Stimulated activated CD8-positive, alpha-beta memory T cell treated with anti-CD3 and anti-CD28 coated beads, Interleukin-4, amount 100 ng/mL, for 4 hours (primary cell): ENCODE measurements at regions not wholly inside any gene's neighbourhood (a gene's known extent, or its start where the extent isn't known, plus 50 kb on each side); places are given as distances from the start of the nearest gene placed in this dataset.

Experiments used
- DNase-seq, 2 donors: peaks; one replicate each; pipeline ENCODE4 v3.0.0-alpha.2; 2020; ENCODE audit warnings: low read depth in 2 of 2, low spot score in 1 of 2

DNA sequence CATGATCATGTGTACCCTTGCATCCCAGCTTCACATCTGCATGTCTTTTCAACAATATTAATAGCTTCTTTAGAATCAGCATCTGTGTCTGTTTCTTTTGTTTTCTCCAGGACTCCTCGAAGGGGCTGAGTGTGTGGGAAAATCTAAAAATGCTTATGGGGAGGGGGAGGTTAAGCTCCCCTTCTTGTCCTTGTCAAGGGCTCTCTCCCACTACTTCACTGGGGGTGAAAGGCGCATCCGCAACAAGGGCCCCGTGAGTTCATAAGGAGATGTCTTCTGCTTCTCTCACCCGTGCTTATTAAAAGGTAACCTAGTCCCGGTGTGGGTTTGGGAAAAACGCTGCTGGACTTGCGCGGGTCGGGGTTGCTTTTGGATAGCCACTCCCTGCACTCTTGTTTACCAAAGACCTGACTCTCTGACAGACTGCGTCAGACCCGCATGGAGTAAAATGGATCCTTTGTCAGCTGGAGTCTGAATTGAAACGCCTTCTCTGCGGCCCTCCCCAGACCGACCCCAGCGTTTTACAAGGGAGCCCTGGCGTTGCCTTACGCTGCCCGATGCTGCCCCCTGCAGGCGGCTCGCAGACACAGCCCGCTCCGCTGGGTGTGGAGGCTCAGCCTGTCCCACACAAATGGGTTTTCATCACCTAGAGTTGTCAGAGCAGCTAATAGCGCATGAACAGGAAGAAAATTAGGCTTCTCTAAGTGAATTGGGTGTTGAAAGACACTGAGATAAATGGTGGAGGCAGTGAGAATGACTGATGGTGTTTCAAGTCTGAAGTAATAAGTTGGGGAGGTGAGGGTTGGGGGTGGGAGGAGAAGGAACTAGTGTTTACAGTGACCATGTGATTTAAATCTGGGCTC lies 53.8 kb downstream of the IER5 start:
- peak; percentile 75 to 91 for DNase-seq

DNA sequence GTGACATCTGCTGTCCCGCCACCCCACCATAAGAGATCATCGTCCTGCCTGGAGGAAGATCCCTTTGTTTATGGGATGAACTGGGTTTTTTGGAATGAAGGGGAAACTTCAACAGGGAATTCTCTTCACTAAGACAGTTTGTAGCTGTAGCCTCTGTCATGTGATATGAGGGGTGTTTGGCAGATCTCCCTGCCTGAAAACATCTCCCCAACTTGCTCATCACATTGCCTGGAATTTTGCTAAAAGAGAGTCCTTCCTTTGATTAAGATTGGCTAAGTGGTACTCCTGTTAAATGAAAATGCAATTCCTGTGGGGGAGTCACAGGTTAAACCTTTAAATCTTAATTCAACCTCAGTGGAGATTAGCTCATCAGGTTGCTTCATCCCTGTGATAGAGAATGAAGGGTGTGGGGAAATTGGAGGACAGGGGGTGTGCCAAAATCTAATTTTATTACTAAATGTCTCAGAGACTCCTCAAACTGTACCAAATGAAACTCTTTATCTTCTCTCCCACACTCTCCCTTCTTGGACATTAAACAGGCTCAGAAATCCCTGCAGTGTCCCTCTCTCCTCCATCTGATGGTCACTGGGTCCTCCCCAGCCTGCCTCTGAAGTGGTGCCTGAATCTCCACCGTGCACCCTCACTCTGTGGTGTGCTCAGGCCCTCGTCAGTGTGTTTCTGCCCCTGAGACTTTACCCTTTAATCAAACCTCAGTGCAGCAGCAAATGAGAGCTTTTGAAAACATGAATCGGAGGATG lies 54.8 kb downstream of the IER5 start:
- no peak for DNase-seq

DNA sequence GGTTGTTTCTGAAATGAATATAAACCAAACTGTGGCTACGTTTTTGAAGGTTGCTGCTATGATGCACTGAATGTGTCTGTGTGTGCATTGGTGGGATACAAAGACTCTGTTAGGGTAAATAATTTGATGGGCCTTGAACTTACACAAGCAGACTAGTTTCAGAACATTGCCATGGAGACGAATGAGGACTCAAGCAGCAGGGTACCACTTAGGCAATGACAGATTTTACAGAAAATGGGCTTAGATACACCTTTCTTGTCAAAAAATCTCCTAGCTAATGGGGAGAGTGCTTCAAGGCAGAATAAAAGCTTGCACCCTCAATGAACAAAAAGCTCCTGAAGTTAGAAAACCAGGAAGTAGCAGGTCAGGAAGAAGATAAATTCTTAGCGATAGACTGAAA lies 55.7 kb downstream of the IER5 start:
- no peak for DNase-seq

DNA sequence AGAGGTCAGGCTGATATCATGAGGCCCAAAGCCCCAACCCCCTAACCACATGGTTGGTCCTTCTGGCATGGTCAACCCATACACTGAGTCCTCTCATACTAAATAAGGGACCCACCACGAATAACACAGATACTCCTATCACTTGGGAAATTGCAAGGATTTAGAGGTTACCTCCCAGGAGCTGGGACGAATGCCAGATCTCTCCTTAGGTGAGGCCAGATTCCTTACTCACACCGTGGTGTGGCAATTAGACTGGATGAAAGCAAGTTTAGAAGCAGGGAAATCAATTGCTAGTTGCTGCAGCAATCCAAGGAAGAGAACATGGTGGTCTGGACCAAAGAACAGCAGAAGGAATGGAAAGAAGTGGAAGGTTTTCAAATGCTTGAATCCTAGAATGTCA lies 60.1 kb downstream of the IER5 start:
- DNase-seq = no peak

DNA sequence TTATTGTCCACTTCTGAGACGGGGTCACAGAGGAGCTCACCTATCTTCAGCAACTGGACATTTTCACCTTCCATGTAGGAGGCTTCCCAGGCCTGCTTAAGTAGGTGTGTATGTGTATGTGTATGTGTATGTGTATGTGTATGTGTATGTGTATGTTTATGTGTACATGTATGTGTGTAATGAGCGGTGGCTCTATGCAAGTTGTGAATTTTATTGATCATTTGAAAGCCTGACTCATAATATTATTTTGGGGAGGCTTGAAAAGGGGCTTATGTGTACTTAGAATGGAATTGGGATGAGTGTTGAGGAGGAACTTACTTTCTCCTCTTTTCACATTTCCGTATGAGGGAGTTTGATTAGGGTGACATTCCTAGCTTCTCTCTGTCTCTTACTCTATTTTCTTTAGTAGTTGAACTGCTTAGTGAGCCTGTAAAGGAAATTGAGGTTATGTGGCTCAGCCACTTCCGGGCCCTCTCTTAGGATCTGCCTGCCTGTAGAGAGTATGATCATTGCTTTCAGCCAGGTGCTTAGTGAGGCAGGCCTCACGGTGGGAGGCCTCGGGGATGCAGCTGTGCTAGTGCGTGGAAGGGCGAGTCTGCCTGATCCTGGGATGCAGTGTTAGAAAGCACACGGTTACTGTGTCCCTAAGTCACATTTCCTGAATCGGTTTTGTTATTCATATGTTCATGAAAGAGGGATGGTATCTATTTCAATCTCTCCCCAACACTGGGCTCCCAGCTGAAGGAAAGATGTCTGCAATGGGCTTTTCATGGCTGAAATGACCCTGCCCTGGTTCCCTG lies 61.0 kb downstream of the IER5 start:
- DNase-seq = peak in 1 of 2 donors; percentile 57

DNA sequence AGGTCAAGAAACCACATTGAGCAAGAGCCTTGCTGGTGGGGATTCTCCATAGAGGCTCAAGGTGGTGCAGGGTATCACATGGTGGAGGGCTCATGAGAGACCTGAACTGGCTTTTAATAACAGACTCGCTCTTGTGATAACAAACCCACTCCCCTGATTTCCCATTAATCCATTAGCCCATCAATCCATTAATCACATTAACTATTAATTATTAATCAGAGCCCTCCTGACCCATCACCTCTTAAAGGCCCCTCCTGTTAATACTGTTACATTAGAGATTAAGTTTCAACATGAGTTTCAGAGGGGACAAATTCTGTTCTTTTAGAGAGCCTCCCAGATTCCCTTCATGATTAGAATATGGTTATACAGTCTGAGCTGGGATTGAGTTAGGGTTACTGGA lies 61.8 kb downstream of the IER5 start:
- DNase-seq = no peak

DNA sequence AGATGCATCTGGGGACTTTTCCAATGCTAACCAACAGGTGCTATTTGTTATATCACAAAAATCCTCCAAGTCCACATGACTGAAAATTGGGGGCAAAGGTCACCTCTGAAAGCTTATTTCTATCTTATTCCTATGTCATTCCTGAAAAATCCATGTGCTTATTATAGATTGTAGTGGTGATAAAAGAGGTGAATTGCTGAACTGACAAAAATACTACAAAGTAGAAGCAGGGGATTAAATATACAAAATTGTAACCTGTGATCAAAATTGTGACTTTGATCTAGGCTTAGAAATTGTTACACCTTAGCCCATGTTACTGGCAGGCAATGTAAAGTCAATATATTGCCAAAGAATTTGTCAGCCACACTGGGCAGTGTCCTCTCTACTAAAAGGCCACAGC lies 62.3 kb downstream of the IER5 start:
- no peak for DNase-seq

DNA sequence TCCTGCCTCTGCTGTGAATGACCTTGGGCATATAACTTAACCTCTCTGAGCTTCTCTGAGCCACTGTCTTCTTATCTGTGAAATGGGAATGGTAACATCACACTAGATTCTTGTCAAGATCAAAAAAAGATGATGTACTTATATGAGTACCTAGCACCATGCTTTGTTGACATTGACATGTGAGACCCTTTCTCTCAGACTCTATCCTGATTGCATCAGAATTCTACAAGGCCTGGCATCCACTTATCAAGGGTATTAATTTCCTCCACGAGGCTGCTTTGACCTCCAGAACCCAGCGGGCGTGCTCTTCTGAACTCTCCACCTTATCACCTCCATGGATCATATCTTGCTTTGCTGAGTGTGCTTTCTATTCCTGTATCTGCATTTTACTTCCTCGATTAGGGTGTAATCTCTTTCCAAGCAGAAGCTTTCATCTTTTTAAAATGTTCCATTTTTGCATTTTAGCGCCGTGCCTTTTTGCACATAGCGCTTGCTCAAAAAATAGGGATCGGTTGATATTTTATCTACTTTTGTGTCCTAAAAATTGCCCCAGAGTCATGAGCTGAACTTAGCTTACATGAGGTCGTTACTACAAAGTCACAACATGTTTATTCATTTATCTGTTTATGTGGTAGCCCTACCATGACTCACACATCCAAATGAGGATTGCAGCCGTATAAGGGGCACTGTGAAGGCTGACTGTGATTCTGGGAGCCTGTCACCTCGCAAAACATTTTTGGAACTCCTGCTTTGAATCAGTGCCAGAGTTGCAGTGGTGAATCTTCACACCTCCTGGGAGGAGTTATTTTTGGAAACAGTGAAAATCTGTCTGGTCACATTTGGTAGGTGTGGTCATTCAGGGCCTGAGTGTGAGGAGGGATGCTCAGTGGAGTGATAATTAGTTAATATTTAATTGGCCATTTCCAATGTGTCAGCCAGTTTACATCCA lies 63.2 kb downstream of the IER5 start:
- no peak for DNase-seq

DNA sequence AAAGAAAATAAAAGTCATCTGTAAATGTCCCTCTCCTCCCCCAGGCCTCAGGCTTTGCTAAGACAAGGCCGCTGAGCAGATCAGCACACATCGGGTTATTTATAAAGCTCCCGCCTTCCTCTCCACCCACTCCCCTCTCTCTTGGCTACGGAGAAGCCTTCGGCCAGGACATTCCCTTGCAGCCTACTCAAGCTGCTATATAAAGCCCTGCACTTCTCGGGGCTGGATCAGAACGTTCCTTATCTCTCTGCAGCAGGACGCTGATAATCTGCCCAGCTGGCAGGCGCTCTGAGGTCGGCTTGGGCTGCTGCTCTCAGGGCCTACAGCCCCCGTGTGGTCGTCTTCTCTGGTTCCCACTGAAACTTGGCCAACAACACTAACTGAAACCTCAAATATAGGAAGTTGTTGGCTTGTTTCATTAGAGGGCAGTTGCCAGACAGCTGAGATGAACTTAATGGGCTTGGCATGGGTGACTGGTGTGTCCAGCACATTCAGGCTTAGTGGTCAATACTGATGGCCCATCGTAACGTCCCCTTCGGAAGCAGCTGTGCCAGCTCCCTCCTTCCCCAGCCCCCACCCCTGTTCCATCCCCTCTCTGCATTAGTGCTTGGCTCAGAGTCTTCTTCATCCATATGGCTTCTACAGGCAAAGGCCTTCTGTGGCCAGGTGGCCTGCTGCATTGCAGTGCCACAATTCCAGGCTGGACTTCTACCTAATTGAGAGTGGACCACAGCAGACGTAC lies 64.6 kb downstream of the IER5 start:
- no peak for DNase-seq

DNA sequence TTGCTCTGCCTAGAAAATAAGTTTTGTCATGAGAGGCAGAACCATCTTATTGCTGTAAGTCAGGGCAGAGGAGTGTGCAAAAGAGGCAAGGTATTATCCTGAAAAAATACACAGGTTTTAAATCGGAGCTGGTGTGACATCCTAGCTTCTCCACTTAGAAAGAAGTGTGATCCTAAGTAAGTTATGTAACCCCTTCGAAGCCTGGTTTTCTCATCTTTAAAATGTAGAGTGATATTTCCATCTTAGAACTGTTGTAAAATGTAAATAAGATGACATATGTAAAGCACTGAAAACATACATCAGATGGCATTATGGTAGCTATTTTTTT lies 65.1 kb downstream of the IER5 start:
- DNase-seq = no peak

DNA sequence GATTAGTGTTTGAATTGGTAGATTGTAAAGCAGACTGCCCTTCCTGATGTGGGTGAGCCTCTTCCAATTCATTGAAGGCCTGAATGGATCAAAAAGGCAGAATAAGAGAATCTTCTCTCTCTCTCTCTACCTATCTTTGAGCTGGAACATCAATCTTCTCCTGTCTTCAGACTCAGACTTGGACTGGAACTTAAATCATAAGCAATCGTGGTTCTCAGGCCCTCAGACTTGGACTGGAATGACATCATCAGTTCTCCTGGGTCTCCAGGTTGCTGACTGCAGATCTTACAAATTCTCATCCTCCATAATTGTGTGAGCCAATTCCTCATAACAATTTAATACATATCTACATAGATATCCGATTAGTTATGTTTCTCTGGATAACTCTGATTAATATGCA lies 66.8 kb downstream of the IER5 start:
- no peak for DNase-seq

DNA sequence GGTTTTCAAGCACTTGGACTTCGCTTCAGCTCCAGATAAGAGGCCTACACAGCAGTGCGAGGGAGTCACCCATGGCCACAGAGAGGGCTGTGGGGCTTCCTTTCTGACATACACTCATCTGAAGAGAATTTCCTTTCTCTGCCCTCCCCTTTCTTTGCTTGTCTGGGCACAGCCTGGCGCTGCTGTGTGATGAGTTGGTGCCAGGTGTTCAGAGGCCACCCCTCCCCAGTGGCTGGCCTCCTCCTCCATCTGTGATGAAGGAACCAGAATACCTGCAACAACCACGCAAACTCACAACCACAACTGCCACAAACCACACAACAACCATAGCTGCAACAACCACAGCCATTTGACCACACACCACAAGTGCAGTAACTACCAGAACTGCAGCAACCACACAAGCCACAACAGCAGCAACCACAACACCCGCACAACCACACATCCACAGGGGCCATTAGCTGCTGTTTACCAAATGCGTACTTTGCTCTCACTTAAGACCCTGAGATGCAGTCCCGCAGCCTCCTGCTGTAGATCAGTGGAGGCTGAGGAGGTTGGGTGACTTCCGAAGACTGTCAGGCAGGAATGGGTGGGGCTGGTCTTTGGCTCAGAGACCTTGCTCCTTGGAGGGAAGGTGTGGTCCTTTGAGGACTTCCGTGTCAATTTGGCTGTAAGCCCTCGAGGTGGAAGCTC lies 71.1 kb downstream of the IER5 start:
- no peak for DNase-seq

DNA sequence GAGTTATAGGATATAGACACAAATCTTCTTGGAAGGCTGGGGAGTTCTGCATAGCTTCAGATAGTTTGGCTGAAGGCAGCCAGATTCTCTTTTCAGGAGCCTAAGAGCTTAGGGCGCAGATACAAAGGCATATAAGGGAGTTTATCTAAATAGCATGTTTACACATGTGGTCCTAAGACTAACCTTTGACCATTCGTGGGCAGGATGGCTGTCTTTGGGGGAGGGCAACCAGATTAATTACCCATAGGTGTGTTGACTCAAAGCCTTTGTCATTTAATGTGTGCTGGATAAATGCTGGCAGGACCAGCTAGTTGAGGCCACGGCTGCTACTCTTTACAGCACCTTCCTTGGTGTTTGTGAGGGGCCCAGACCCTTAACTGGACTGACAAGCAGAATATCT lies 71.8 kb downstream of the IER5 start:
- DNase-seq = no peak

DNA sequence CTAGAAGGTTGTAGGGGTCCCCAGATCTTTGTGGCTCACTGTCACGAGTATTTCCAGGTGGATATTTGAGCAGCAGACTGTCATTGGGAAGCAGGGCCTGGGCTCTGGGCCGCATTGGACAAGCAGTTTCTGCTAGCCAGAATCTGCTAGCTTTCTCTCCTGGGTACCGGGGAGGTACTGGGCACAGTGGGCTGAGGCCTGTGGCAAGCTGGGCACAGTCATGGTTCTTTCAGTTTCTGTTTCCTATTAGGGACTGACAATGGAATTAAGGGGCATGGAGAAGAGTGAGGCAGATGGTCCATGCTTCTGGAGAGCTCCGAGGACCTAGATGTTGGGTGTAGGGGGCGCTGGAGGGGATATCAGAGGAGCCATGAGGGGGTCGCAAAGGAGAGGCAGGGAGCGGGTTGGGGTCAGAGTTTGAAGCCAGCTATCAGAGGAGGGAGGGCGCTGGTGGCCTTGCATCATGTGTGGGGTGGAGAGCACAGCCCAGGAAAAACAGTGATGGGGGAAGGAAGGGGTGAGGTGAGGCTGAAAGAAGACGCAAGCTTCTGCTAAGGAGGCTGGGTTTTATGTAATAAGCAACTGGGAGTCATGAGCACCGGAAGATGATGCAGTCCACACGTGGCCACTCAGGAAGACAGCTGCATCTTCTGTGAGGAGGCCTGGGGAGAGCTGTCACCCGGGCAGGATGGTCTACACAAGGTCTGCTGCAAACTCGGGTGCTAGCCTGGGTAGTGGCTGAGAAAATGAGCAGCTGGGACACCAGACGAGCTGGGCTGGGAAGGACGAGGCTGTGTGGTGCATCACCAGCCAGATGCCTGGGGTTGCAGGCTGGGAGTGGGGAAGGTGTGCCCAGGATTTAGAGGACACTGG lies 72.7 kb downstream of the IER5 start:
- no peak for DNase-seq

DNA sequence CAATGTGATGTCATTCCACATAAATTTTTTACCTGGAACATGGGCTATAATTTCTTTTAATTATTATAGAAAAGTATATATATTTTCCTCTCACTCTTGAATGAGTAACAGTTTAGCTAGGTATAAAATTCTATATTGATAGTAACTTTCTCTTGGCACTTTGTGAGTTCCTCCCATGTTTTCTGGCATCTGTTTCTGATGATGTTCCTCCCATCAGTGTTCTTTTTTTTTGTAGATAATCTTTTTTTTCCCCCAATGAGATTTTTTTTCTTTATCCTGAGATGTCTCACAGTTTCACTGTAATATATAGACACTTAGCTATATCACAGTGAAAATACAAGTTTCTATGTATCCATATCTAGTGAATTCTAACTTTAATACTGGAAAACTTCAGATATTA lies 75.2 kb downstream of the IER5 start:
- no peak for DNase-seq

DNA sequence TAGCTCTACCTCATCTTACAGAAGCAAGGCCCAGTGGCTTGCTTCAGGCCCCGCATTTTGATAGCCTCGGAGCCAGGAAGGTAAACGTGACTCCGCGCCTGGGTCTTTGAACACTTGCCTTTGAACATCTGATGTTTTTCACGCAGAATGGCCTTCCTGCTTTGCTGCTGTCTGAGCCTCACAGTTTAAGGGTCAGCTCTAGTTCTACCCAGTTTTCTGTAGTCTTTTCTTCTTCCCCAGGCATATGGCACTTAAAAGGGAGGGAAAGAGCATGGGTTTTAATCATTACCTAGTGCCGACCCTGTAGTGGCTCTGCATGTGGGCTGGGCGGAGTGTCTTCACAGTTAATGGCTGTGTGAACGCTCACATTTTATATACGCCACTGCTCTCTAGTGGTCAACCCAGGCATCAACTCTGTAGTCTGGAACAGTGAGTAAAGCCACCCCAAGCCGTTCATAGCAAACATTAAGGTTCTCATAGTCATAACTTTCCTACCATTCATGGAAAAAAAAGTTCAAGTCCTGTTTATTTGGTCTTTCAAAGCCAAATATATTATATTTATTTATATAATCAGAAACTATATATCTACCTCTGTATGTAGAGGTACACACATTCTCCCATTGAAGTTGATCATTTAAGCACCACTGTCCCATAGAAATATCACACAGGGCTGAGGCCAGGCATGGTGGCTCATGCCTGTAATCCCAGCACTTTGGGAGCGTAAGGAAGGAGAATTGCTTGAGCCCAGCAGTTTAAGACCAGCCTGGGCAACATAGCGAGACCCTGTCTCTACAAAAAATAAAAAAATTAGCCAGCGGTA lies 78.1 kb downstream of the IER5 start:
- peak; percentile 43 to 49 for DNase-seq

DNA sequence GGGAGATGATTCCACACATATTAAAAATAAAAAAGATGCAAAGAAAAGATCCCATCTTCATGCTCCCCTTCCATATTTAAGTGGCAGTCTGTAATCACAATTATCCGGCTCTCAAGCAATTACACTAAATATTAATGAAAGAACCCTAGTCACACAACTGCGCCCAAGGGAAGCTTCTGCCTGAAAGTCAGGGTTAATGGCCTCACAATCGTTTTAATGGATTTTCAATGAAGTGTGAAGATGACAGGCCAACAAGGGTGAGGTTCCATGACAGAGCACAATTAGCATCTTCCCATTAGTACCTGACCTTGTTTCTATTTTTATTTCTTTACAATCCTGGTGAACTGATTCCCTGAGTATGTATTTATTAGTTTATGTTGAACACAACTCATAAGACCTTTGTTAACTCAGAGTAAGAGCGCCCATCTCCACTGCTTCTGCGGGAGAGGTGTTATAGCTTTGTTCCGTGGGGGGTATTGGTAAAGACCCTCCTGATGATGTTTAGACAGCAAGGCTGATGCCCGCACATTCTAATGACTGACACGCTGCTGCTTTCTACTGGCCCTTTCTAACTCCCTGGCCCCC lies 80.9 kb downstream of the IER5 start:
- DNase-seq = no peak
